LoVo (cell line): ENCODE measurements at regions not wholly inside any gene's neighbourhood (a gene's known extent, or its start where the extent isn't known, plus 50 kb on each side); places are given as distances from the start of the nearest gene placed in this dataset.

Experiments
- DNase-seq: peaks from one replicate; pipeline ENCODE4 v3.0.0-alpha.2; 2016; ENCODE audit warnings: low spot score

GRCh38 chr3:102114264-102114979 lies 265.1 kb downstream of the NFKBIZ start:
- DNase-seq, result no peak

- no peak for DNase-seq
These were observed 273.2 kb downstream of the NFKBIZ start for GRCh38 chr3:102122527-102122926.

- peak; percentile 61 for DNase-seq
These were observed 274.4 kb downstream of the NFKBIZ start for GRCh38 chr3:102123590-102124190.

GRCh38 chr3:102124282-102124681 lies 275.0 kb downstream of the NFKBIZ start:
- peak; percentile 64 for DNase-seq

GRCh38 chr3:102124704-102125103 lies 275.4 kb downstream of the NFKBIZ start:
- DNase-seq, result no peak

GRCh38 chr3:102125197-102125993 lies 276.1 kb downstream of the NFKBIZ start:
- DNase-seq, result peak; percentile 43

- DNase-seq, result peak; percentile 42
These were observed 276.7 kb downstream of the NFKBIZ start for GRCh38 chr3:102125994-102126368.

- DNase-seq, result peak; percentile 50
These were observed 280.7 kb downstream of the NFKBIZ start for GRCh38 chr3:102129760-102130608.

- DNase-seq, result no peak
These were observed 283.1 kb downstream of the NFKBIZ start for GRCh38 chr3:102132370-102132769.

GRCh38 chr3:102133376-102133775 lies 284.1 kb downstream of the NFKBIZ start:
- DNase-seq, result no peak

GRCh38 chr3:102135316-102135715 lies 286.0 kb downstream of the NFKBIZ start:
- DNase-seq, result no peak

GRCh38 chr3:102136183-102136582 lies 286.9 kb downstream of the NFKBIZ start:
- DNase-seq, result no peak

- no peak for DNase-seq
These were observed 290.8 kb downstream of the NFKBIZ start for GRCh38 chr3:102140116-102140515.

- DNase-seq, result no peak
These were observed 292.0 kb downstream of the NFKBIZ start for GRCh38 chr3:102141096-102141927.

- DNase-seq, result no peak
These were observed 292.6 kb downstream of the NFKBIZ start for GRCh38 chr3:102141928-102142239.

GRCh38 chr3:102142379-102143060 lies 292.3 kb upstream of the ZPLD1 start:
- DNase-seq, result no peak

- no peak for DNase-seq
These were observed 291.3 kb upstream of the ZPLD1 start for GRCh38 chr3:102143536-102143935.

- no peak for DNase-seq
These were observed 290.8 kb upstream of the ZPLD1 start for GRCh38 chr3:102144063-102144462.

- DNase-seq, result no peak
These were observed 286.0 kb upstream of the ZPLD1 start for GRCh38 chr3:102148598-102149337.

GRCh38 chr3:102151935-102152334 lies 282.9 kb upstream of the ZPLD1 start:
- no peak for DNase-seq
